GM12891 (cell line): ENCODE measurements at regions not wholly inside any gene's neighbourhood (a gene's known extent, or its start where the extent isn't known, plus 50 kb on each side); places are given as distances from the start of the nearest gene placed in this dataset.

Experiments used
- DNase-seq: peaks from one replicate; pipeline ENCODE4 v3.0.0; 2011; ENCODE audit warnings: low spot score; ENCODE audit not compliant: insufficient read length
- FAIRE-seq: peaks from 2 replicates; lab custom pipeline; 2011; peaks lifted over from hg19 to GRCh38; lab: Jason Lieb, UNC
- PAX5 ChIP-seq: IDR thresholded peaks from 2 replicates; pipeline ENCODE4 v1.6.1; 2011; ENCODE audit warnings: low read length, moderate library complexity, mild to moderate bottlenecking; ENCODE audit not compliant: insufficient read depth, severe bottlenecking
- POLR2A ChIP-seq: IDR thresholded peaks from 2 replicates; pipeline ENCODE4 v1.6.1; 2011; ENCODE audit warnings: low read depth, low read length, control low read depth
- POLR2AphosphoS5 ChIP-seq: IDR thresholded peaks from 2 replicates; pipeline ENCODE4 v1.6.1; 2011; ENCODE audit warnings: low read depth, low read length, control low read depth
- POU2F2 ChIP-seq: IDR thresholded peaks from 2 replicates; pipeline ENCODE4 v1.6.1; 2011; ENCODE audit warnings: low read depth, mild to moderate bottlenecking, control low read depth, low read length, moderate library complexity
- SPI1 ChIP-seq: IDR thresholded peaks from 2 replicates; pipeline ENCODE4 v1.6.1; 2011; ENCODE audit warnings: low read depth, low read length, control low read depth
- TAF1 ChIP-seq: IDR thresholded peaks from 2 replicates; pipeline ENCODE4 v1.6.1; 2011; ENCODE audit warnings: low read depth, low read length, control low read depth

DNA sequence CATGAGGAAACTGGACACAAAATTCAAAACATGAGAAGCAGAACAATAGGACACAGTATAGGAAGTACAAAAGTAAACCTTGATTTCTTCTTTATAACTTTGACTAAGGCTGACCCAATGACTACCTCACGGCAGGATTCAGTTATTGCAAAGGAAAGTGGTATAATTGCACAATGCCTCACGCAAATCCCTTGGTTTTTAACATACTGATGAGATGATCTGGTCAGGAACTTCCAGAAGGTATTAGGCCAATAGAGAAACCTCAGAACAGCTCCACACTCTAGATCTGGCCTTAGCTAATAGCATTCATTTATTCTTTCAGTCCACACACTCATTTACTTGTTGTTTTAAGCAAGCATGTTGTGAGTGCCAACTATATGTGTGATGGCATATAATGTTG, 1526.9 kb upstream of the ACVR2A start:
- FAIRE-seq, result no peak
- no peak for DNase-seq
- TF ChIP-seq TAF1, result no peak
- no peak for TF ChIP-seq POU2F2
- TF ChIP-seq POLR2A, result no peak
- no peak for TF ChIP-seq PAX5
- TF ChIP-seq POLR2AphosphoS5, result no peak
- no peak for TF ChIP-seq SPI1

DNA sequence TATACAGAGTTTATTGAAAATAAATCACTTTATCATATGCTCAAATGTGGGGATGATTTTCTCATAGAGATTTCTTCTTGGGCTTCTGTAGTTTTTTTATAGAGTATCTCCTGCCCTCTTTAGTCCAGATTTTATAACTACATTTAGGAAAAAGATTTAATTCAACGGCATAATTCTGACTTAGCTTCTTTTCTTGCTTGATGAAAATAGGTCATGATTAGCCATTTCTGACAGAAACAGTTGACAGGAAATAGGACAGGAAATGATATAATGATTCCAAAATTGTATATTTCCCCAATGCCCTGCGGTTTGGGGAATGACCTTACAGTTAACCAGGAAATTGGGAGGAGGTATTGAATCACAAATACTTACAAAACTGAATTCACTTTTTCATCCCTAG, 1531.9 kb upstream of the ACVR2A start:
- DNase-seq, result no peak
- no peak for FAIRE-seq
- no peak for TF ChIP-seq POLR2A
- TF ChIP-seq POU2F2, result no peak
- no peak for TF ChIP-seq SPI1
- no peak for TF ChIP-seq POLR2AphosphoS5
- TF ChIP-seq TAF1, result no peak
- TF ChIP-seq PAX5, result no peak

DNA sequence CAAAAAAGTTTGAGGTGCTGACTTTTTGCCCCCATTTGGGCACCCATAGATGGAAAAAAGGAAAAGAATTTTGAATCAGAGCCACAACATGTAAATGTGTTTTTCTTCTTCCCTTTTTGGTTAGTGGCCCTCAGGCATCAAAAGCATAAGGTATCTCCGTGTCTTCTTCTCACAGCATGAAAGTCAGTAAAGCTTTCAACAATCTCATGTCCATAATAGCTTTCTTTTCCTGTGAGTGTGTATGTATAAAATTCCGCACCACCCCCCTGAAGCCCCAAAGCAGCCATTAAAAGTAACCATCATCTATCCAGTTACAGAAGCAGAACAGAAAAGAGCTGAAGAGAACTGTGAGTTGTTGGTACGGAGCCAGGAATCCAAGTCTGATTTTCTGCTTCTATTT, 1539.7 kb upstream of the ACVR2A start:
- FAIRE-seq (no peak), DNase-seq (no peak)
- TF ChIP-seq POLR2A, result no peak
- no peak for TF ChIP-seq POLR2AphosphoS5
- TF ChIP-seq TAF1, result no peak
- no peak for TF ChIP-seq SPI1
- no peak for TF ChIP-seq PAX5
- TF ChIP-seq POU2F2, result no peak

DNA sequence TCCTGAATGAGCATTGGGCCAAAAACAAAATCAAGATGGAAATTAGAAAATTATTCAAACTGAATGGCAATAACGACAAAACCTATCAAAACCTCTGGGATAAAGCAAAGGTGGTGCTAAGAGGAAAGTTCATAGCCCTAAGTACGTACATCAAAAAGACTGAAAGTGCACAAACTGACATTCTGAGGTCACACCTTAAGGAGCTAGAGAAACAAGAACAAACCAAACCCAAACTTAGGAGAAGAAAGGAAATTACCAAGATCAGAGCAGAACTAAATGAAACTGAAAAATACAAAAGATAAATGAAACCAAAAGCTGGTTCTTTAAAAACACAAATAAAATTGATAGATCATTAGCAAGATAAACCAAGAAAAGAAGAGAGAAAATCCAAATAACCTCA, 1543.5 kb upstream of the ACVR2A start:
- no peak for DNase-seq
- TF ChIP-seq PAX5 (no peak), POLR2AphosphoS5 (no peak), SPI1 (no peak), TAF1 (no peak), POLR2A (no peak), POU2F2 (no peak)
- no peak for FAIRE-seq

DNA sequence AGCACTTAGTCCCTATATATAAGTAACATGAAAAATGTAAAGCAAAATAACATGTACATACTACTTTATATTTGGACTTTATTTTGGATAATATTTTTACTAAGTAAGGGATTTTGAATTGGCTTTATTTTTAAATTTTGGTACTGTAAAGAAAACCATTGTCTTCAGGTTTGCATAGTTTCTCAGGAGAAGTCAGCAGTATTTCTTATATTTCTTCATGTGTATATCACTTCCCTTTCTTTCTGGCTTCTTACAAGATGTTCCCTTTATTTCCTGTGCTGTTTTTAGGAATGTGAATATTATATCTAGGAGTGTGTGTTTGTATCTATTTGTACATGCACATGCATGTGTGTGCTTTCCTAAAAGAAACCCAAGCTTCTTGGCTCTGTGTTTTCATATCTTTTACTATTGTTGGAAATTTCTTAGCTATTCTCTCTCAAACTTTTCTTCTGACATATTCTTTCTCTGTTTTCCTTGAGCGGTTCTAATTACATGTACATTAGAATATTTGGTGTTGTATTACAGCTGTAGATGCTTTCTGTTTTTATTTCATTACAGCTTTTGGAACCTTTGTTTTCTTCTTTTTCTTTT, 1549.7 kb upstream of the ACVR2A start:
- TF ChIP-seq PAX5 (no peak), TAF1 (no peak), SPI1 (no peak), POLR2AphosphoS5 (no peak), POU2F2 (no peak), POLR2A (no peak)

DNA sequence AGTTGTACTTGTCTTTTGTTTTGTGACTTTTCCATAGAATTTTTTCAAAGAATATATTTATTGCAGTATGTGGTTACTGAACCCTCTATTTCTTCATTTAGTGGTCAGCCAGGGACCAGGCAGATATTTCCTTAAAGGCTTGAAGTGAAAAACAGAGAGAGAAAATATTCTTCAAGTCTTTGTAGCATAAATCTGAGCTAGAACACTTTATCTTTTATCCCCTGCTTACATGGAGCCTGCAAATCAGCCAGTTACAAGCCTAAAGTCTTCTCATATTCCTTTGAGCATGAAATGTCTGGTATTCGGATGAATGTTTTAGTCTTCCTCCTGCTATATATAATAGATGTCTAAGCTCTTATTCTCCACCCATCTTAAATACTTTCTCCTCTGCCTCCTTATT, 1557.5 kb upstream of the ACVR2A start:
- DNase-seq, result no peak
- TF ChIP-seq POLR2AphosphoS5, result no peak
- TF ChIP-seq PAX5, result no peak
- TF ChIP-seq POLR2A, result no peak
- FAIRE-seq, result no peak

More for the DNA sequence above, 1549.7 kb upstream of the ACVR2A start:
- DNase-seq, result no peak
- FAIRE-seq, result no peak

DNA sequence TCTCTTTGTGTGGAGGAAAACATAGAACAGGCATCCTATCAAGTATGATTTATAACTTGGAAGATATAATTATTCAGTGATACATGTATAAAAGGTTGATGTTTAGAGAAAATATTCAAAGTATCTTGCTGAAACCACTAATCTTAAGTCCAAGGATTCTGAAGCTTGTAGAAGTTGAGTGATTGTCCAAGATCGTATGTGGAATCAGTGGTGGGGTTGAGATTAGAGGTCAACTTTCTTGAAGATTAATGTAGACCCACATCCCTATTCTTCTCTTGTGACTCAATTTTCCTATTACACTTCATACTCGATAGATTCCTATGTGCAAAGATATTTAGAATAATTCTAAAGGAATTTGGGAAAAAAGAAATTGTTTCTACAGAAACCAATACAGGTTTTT, 1565.9 kb upstream of the ACVR2A start:
- TF ChIP-seq POLR2A (no peak), TAF1 (no peak), POU2F2 (no peak), SPI1 (no peak), POLR2AphosphoS5 (no peak), PAX5 (no peak)
- FAIRE-seq (no peak), DNase-seq (no peak)

DNA sequence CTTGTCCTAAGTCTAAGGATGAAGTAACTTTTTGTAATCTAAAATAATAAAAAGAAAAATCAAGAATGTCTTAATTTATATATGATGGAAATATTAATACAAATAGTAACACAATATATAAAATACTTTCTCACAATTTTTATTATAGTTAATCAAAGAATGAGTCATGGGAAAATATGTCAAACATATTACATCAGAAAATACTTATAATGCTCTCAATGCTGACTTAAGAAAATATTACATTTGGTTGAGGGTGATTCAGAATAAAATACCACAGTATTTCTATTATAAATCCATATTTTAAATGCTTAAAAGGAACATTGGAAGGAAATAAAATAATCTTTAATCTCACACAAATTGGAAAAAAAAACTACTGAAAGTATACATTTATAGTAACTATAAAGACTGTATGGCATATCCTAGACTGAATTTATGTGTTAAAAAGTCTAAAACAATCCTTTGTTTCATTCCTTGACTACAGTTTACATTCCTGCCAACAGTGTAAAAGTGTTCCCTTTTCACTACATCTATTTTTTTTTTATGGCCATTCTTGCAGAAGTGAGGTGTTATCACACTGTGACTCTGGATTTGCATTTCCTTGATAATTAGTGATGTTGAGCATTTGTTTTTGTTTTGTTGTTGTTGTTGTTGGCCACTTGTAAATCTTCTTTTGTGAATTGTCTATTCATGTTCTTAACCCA, 1573.5 kb upstream of the ACVR2A start:
- DNase-seq (no peak), FAIRE-seq (no peak)
- TF ChIP-seq PAX5 (no peak), POLR2AphosphoS5 (no peak), POU2F2 (no peak), POLR2A (no peak), SPI1 (no peak), TAF1 (no peak)

DNA sequence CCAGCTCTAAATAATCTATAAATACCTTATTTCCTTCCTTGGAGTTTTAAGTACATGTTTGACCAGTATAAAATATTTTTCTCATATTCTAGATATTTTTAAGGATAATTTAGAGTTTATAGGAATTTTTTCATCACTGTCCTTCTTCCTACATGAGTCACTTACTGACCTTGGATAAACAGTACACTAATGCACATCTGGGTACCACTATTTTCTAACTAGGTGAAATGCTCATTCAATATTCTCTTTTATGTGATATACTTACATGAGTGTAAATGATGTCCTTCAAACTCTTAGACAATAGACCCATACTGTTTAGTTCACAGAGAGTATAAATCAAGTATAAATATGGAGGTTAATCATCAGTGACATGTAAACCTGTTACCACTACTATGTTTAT, 1574.2 kb upstream of the ACVR2A start:
- no peak for DNase-seq
- TF ChIP-seq POLR2AphosphoS5 (no peak), SPI1 (no peak), PAX5 (no peak), TAF1 (no peak), POLR2A (no peak), POU2F2 (no peak)
- FAIRE-seq, result no peak

DNA sequence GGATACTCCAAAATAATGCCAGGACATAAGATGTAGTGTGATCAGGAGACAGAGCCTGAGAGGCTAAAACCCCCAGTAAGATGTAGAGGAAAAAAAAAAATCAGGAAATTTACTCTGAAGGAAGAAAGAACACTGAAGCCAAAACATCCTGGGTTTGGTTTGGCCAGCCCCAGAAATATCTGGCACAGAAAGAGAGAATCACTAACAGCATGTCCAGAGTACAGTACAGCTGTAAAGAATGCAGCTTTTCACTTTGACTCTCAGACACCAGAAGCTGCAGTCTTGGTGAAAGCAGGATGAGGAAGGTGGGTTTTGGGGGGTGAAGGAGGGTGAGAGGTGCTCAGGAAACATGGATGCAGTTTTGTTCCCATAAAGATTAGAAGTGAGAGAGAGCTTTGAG, 1577.7 kb upstream of the ACVR2A start:
- FAIRE-seq, result no peak
- no peak for TF ChIP-seq POU2F2
- TF ChIP-seq PAX5, result no peak
- TF ChIP-seq TAF1, result no peak
- DNase-seq, result no peak
